GM20000 (cell line): ENCODE measurements at regions not wholly inside any gene's neighbourhood (a gene's known extent, or its start where the extent isn't known, plus 50 kb on each side); places are given as distances from the start of the nearest gene placed in this dataset.

Source experiments
- DNase-seq: peaks from one replicate; pipeline ENCODE4 v3.0.0; 2012; ENCODE audit warnings: low spot score
- TF ChIP-seq, protein P1 (sequence below): IDR thresholded peaks from 2 replicates; pipeline ENCODE4 v1.5.1; 2012; ENCODE audit warnings: mild to moderate bottlenecking, control low read depth; ENCODE audit errors: extremely low read depth, missing control alignments

DNA sequence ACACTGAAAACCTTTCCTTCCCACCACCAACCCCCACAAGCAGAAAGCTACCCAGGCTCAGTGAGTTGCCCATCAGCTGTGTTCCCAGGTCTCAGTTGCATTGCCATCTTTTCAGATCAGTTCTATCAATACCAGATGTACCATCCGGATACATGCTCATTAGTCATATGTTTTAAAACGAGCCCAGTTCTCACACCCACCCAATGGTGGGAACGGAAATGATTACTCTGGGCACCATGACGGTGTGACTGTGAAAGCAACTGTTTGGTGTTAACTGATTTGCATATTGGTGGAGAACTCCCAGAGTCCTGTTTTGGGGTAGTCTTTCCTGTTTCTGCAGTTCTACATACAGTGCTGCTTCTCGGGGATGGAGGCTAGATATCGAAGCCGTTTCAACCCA, 212.3 kb downstream of the TRIM36 start:
- TF ChIP-seq, protein P1, sequence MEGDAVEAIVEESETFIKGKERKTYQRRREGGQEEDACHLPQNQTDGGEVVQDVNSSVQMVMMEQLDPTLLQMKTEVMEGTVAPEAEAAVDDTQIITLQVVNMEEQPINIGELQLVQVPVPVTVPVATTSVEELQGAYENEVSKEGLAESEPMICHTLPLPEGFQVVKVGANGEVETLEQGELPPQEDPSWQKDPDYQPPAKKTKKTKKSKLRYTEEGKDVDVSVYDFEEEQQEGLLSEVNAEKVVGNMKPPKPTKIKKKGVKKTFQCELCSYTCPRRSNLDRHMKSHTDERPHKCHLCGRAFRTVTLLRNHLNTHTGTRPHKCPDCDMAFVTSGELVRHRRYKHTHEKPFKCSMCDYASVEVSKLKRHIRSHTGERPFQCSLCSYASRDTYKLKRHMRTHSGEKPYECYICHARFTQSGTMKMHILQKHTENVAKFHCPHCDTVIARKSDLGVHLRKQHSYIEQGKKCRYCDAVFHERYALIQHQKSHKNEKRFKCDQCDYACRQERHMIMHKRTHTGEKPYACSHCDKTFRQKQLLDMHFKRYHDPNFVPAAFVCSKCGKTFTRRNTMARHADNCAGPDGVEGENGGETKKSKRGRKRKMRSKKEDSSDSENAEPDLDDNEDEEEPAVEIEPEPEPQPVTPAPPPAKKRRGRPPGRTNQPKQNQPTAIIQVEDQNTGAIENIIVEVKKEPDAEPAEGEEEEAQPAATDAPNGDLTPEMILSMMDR, result no peak
- no peak for DNase-seq

DNA sequence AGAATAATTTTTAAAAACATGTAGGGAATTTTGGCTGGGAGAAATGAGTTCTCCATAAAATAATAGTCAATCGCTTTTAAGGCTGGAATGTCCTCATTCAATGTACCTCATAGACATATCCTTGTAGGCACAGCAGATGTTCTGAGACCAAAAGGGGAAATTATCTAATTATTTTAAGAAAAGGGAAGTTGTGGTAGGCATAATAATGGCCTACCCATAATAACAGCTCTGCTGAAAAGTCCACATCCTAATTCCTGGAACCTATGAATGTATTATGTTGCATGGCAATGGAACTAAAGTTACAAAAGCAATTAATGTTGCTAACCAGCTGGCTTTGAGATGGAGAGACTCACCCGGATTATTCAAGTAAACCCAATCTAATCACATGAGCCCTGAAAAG, 216.1 kb downstream of the TRIM36 start:
- TF ChIP-seq, protein P1, result no peak
- DNase-seq, result no peak

DNA sequence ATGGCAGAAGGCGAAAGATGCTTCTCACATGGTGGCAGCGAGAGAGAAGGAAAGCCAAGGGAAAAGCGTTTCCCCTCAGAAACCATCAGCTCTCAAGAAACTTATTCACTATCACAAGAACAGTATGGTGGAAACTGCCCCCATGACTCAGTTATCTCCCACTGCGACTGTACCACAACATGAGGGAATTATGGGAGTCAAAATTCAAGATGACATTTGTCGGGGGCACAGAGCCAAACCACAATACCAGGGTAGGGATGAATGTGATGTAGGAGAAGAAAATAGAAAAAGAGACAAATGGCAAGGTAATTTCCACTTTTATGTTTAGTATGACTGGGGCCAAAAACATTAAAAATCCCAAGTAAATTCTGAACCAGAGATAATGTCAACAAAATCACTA, 216.8 kb downstream of the TRIM36 start:
- DNase-seq, result no peak
- TF ChIP-seq, protein P1, result no peak

DNA sequence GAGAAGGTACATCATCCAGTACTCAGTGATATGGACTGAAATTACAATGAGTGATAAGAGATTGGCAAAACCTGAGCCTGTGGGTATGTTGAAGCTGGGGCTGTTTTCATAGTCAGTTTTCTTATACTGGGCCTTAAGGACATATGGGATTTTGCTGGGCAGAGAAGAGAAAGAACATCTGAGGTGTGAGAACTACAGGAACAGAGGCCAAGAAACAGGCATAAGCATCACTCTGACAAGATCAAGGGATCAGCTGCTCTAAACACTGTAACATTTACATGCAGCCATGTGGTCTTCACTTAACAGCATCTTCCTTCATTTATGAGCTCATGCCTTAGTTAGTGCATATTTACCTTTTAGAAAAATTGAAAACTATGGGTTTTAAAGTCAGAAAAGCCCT, 220.0 kb downstream of the TRIM36 start:
- TF ChIP-seq, protein P1, result no peak
- no peak for DNase-seq

- DNase-seq, result no peak
- TF ChIP-seq, protein P1, result no peak
Measured at GRCh38 chr5:114948986-114949621, 220.6 kb downstream of the TRIM36 start.

GRCh38 chr5:114948363-114948762, 221.3 kb downstream of the TRIM36 start:
- no peak for DNase-seq
- TF ChIP-seq, protein P1, result no peak

DNA sequence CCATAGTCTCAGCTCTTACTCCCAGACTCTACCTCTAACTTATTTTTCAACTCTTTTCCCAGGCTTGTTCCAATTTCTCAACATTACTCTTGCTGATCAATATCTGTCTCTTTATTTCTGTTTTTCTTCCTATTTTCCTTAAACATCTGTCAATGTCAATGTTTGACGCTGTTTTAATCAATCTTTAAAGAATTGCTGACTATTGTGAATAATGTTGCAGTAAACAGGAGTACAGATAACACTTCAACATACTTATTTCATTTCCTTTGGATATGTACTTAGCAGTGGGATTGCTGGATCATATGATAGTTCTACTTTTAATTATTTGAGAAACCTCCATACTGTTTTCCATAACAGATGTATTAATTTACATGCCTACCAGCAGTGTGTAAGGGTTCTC, 229.0 kb downstream of the TRIM36 start:
- no peak for DNase-seq
- TF ChIP-seq, protein P1, result no peak
